GM19395 (cell line): ENCODE measurements at regions not wholly inside any gene's neighbourhood (a gene's known extent, or its start where the extent isn't known, plus 50 kb on each side); places are given as distances from the start of the nearest gene placed in this dataset.

ENCODE experiments used
- ATAC-seq: cut with Tn5 transposase; IDR thresholded peaks from one replicate; pipeline ENCODE4 v1.9.1; 2021; ENCODE audit warnings: mild to moderate bottlenecking, moderate library complexity; ENCODE audit not compliant: unreplicated experiment

GRCh38 chr6:15996030-15996429 is 132.9 kb upstream of the MYLIP start:
- ATAC-seq = no peak

GRCh38 chr6:15995493-15995892 is 133.4 kb upstream of the MYLIP start:
- no peak for ATAC-seq

GRCh38 chr6:15994814-15995459 is 133.9 kb upstream of the MYLIP start:
- ATAC-seq = no peak

- ATAC-seq = no peak
Measured at GRCh38 chr6:15993716-15994228, 135.1 kb upstream of the MYLIP start.

GRCh38 chr6:15990179-15990578 is 138.7 kb upstream of the MYLIP start:
- no peak for ATAC-seq

- no peak for ATAC-seq
Measured at GRCh38 chr6:15989397-15989796, 139.5 kb upstream of the MYLIP start.

GRCh38 chr6:15987569-15987968 is 141.3 kb upstream of the MYLIP start:
- no peak for ATAC-seq

- ATAC-seq = no peak
Measured at GRCh38 chr6:15986027-15986629, 142.8 kb upstream of the MYLIP start.

- ATAC-seq = no peak
Measured at GRCh38 chr6:15985379-15985959, 143.4 kb upstream of the MYLIP start.

- ATAC-seq = no peak
Measured at GRCh38 chr6:15981956-15982355, 146.9 kb upstream of the MYLIP start.

- no peak for ATAC-seq
Measured at GRCh38 chr6:15980801-15981200, 148.1 kb upstream of the MYLIP start.

- no peak for ATAC-seq
Measured at GRCh38 chr6:15978426-15978825, 150.5 kb upstream of the MYLIP start.

GRCh38 chr6:15977050-15977449 is 151.8 kb upstream of the MYLIP start:
- no peak for ATAC-seq

GRCh38 chr6:15974817-15975216 is 154.1 kb upstream of the MYLIP start:
- ATAC-seq = no peak

- ATAC-seq = no peak
Measured at GRCh38 chr6:15970517-15970916, 158.4 kb upstream of the MYLIP start.

GRCh38 chr6:15969236-15969778 is 159.6 kb upstream of the MYLIP start:
- ATAC-seq = no peak

GRCh38 chr6:15968519-15968918 is 160.4 kb upstream of the MYLIP start:
- no peak for ATAC-seq

- ATAC-seq = no peak
Measured at GRCh38 chr6:15966000-15966520, 162.8 kb upstream of the MYLIP start.

GRCh38 chr6:15962449-15962764 is 166.5 kb upstream of the MYLIP start:
- ATAC-seq = no peak

- ATAC-seq = no peak
Measured at GRCh38 chr6:15961635-15962448, 167.0 kb upstream of the MYLIP start.
